ENCODE measurements at regions not wholly inside any gene's neighbourhood (a gene's known extent, or its start where the extent isn't known, plus 50 kb on each side); places are given as distances from the start of the nearest gene placed in this dataset.
"Not testable (repeated sequence)": the region's sequence is repeated elsewhere in the genome, so short reads cannot be mapped to it uniquely, and the experiment has no call there.

- DNase-seq (ENCODE audit: low spot score) (no peak), FAIRE-seq (no peak)
These were observed 171.0 kb downstream of the QRSL1 start for GRCh38 chr6:106800379-106800778.

DNA sequence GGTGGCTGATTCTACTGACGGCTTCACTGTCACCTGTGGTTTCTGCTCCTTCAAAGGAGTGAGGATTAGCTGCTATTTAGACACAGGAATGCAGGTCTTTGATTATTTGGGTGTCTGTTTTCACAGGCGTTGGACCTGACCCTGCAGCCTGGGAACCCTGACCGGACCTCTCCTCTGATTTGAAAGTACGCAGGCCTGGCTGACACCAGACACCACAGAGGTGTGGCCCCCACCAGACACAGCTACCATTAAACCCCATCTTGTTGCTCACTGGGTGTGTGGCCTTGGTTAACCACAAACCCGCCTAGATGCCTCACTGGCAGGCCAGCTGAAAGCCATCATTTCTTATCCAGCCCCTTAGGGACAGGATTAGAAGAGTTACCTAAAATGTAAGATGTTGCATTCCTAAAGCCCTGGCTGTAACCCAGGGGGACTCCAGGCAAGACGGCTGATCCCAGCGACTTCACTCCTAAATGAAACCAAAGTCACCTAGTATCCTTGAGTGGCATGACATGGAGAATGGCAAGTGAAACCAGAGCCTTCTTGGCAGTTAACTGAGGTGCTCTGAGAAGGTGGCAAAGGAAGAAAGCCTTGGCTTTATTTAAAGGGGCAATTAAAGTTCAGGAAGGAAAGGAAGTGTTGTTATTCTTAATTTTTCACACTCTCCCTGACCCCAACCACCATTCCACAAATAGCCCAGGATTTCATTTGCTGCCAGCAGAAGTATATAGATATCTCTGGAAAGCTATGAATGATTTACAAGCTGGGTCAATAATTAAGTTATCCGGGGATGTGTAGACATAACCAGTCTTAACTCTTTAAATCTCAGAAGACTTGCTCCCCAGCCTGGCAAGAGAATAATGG is 169.9 kb downstream of the QRSL1 start:
- DNase-seq (ENCODE audit: low spot score) (peak; percentile 70), FAIRE-seq (peak; percentile 80)

- FAIRE-seq (no peak), DNase-seq (ENCODE audit: low spot score) (no peak)
These were observed 167.8 kb downstream of the QRSL1 start for GRCh38 chr6:106797186-106797585.

DNA sequence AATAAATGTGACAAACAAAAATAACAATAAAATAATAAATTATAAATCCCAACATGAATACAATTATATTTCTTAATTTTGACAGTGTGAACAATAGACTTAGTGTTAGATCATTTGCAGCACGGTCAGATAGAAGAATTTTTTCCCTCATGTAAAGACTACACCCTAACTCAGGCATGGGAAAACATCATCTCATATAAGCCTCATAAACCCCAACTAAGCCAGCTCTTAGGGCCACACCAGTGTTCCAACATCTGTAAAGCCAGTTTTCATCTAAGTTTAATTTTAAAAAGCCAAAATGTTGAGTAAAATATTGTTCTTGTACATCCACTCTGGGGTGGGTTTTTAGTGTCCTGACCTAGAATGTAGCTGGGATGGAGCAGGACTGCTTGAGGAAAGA is 167.4 kb downstream of the QRSL1 start:
- no peak for FAIRE-seq
- no peak for DNase-seq (ENCODE audit: low spot score)

- DNase-seq (ENCODE audit: low spot score) (no peak), FAIRE-seq (no peak)
These were observed 164.8 kb downstream of the QRSL1 start for GRCh38 chr6:106794129-106794528.

DNA sequence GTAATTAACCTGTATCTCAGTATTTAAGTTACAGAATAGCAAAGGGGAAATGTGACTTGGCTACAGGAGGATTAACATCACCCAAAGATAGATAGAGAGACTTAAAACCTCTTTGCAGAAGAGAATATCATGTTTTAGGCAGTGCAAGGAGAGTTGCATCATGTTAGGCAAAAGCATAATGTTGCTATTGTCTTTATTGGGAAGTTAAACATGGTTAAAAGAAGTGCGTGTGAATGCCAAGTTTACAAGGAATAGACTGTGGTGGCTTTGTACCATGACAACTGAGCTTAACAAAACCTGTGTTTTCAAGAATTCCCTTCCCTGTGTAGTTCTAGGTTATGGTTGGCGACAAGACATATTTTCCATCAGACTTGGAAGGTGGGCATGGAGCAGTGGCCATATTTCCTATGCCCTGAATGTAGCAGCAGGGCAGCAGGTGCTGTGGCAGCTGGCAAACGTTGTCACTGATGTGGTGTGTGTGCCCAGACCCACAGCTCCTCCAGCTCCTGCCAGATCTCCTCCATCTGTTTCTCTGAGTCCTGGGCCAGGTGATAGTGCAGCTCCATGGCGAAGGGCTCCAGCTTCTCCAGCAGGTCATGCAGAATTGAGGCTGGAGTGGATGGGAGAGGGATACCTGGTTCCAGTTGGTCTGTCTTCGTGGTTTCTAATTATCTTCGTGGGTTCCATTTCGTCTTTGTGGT is 163.3 kb downstream of the QRSL1 start:
- DNase-seq (ENCODE audit: low spot score) = no peak
- FAIRE-seq = no peak

DNA sequence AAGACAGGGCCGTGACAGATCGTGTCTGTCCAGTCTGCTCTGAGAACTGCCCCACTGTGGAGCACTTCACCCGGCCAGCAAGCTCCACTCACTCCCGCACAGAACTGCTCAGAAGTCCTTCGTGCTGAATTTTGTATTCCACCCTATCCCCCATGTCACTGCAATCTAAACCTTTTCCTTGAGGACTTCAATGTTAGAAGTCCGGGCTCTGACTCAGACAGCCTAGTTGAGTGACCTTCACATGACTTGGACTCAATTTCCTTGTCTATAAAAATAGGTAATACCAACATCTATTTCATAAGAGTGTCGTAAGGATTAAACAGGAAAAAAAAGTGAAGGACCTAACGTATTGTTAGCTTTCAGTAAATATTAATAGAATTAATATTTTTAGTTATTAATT is 161.6 kb downstream of the QRSL1 start:
- FAIRE-seq (no peak), DNase-seq (ENCODE audit: low spot score) (no peak)

DNA sequence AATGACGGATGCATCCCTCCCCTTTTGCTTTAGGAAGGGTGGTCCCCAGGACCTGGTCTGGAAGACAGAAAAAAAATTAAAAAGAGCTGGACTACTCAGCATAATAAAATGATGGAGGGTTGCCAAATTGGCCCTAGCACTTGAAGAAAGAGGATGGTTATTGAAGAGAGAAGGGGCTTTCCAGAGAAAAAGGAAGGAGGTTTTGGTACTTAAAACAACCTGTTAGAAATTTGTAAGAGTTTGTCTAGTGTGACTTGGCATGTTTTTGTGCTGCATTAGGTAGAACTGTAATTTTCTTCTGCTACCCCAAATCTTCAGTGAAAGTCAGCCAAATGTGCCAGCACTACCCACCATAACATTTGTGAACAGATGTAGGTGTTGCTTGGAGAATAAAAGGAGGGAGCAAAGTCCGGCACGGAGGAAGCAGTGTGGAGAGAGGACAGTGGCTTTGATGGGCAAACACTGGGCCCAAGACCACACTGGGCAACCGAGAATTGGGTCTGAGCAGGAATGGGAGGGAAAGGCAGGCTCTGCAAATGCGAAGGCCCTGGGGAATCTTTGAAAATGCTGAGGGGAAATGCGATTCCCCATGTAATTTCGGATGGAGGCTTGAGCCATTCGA is 160.9 kb downstream of the QRSL1 start:
- DNase-seq (ENCODE audit: low spot score) (no peak), FAIRE-seq (no peak)

DNA sequence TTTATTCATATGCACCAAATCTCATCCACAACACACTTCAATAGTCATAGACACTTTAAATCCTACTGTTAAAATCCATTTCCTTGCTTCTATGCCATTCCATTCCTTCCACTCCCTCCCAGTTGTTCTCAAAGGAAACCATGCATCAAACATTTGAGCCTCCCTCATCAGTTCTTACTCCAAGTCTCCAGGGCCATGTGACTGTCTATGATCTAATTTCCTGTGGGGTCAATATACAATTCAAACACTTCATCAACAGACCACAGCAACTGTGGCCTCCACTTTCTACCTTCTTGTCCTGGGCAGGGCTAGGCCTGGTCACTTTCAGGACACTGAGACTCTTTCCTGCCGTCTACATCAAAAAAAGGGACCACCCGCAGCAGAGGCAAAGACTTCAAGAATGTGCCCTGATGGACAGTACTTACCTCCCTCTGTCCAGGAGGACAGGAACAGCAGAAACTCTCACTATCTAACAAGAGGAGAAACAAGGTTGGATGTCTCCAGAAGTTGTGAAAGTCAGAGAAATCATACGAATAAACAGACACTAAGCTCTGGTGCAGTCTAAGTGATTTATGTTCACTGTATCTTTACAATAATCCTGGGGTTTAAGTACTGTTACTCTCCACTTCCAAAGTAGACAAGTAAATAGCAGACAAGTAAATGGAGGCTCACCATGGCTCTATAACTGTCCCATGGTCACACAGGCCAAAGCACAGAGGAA is 160.2 kb downstream of the QRSL1 start:
- DNase-seq (ENCODE audit: low spot score) = no peak
- FAIRE-seq = no peak

GRCh38 chr6:106788761-106789160 is 159.4 kb downstream of the QRSL1 start:
- no peak for FAIRE-seq

DNA sequence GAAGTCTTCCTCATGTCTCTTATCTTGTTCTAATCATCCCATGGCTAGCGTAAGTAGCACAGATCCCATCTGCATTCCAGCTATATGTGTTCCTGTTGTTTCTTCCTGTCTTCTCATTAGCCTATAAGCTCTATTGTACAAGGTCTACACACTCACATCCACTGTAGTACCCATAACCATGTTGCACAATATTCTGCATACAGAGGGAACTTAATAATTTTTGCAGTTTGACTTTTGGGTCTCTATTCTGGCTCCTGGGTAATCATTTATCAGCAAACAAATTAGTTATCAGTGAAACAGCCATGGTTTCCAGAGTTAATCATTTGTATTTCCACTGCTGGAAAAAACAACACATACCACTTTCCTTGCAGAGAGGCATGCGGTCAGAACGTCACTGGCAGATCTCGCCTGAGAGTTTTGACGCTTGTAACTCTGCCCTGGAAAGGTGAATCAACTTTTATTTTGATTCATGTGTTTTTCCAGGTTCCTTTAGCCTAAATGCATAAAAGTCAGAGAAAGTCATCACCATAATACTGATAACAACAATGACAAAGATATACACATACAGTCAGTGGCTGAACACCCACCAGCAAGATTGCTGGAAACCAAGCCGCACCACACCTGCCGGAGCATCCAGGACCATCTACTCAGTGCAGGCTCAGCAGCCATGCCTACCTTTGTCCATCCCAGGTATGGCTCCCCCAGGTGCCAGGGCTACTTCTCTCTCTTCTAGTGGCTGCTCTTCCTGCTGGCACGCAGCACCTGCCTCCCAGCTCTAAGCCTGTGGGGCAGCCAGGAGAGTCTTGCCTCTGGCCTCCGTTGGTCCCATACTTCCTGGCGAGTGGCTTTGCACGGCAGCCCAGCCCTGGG is 158.2 kb downstream of the QRSL1 start:
- DNase-seq (ENCODE audit: low spot score) (no peak), FAIRE-seq (no peak)

More at GRCh38 chr6:106788761-106789160, 159.4 kb downstream of the QRSL1 start:
- DNase-seq (ENCODE audit: low spot score) = no peak

DNA sequence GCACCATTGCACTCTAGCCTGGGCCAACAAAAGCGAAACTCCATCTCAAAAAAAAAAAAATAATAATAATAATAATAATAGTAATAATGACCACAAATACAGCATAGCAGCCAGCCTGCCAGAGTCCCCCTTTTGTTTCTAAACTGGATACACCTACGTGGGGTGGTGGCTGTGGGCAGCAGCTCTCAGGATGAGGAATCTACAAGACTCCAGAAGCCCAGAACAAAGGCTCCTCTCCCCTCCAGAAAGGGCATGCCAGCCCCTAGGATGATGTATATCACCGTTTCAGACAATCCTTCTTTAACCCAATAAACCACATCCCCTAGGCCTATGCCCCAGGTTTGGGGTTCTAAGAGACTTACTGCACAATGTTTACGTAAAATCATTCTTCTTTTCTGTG is 155.9 kb downstream of the QRSL1 start:
- DNase-seq (ENCODE audit: low spot score) (no peak), FAIRE-seq (no peak)

DNA sequence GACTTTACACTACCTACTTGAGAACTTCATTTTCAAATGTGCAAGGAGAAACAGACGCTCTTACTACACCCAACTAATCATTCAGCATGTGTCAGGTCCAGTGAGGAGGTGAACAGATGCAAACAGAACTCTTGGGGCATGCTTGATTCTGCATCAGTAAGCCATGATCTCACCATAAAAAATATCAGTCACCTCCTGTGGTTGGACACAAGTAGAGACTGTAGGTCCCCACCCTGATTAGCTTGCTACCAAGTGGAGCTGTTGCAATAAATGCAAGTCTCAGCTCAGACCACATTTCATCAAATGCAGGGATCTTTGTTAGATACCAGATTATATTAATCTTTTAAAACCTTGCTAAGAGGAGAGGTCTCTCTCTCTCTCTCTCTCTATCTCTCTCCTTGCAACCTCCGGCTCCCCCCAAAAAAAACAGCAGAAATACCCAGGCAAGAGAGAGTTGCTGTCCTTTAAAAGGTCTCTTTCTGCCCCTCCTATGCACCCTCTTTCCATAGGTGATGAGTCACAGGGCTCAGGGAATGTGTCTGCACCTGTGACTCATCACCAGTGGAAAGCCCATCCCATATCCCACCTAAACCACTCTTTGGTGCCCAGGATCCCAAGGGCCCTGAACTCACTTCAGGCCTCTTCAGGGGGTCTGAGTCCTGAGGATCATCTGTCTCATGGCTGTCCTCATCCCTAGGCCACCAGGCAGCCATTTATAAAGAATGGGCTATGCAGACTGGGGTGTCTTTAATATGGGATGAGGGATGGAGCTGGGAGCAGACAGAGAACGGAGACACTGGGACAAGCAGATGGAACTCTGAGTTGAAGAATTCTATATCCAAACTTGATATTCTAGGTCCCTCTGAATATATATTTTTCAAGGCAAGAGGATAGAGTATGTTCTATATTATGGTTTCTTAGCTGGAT is 154.5 kb downstream of the QRSL1 start:
- FAIRE-seq = no peak
- DNase-seq (ENCODE audit: low spot score) = peak; percentile 72

DNA sequence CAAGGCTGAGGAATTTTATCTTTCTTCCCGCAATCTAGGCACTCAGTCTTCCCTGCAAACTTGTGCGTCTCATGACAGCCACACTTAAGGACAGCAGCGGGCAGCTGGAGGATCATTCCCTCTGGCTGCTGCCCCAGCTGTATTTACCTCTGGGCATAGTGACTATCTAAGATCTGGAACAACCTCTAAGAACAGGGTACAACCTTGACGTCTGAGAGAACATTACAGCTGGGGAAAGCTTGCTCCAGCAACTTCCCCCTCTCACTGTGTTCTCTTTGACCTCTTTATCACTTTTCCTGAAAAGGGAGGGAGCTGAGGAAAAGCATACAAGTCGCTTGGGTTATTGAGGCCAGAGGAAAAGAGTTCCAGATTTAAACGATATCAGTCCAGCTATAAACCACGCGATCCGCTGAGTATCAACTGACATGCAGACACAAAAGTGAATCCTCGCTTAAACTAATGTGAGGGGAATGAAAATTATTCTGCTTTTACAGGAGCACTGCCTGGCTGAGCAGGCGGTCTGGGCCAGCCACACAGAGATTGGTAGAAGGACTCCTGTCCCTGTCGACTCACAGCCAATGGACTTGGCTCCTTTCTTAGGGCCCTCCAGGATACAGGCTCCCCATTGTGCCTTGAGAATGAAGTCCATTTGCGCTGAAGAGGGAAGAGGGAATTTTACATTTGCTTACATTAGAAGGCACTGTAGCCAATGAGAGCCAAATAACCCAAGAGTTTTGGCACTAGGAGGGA is 153.3 kb downstream of the QRSL1 start:
- DNase-seq (ENCODE audit: low spot score) (no peak), FAIRE-seq (no peak)

GRCh38 chr6:106779552-106779951 is 150.2 kb downstream of the QRSL1 start:
- DNase-seq (ENCODE audit: low spot score); FAIRE-seq: not testable (repeated sequence)

DNA sequence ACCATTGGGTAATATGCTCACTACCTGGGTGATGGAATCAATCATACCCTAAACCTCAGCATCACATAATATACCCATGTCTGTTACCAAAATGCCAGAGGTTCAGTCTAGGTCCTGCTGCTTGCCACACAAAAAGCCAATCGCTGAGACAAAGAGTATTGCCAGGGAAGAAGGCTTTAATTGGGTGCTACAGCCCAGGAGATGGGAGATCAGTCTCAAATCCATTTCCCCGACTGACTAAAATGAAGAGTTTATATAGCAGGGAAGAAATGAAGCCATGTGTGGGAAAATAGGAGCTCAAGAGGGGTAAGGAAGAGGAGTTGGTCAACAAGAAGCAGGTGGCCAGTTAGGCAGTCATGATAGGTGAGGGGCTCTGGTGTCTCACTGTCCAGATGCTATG is 149.6 kb downstream of the QRSL1 start:
- FAIRE-seq (no peak), DNase-seq (ENCODE audit: low spot score) (no peak)

- DNase-seq (ENCODE audit: low spot score) (no peak), FAIRE-seq (no peak)
These were observed 144.7 kb downstream of the QRSL1 start for GRCh38 chr6:106773996-106774629.

GRCh38 chr6:106773522-106773921 is 144.1 kb downstream of the QRSL1 start:
- no peak for FAIRE-seq
- no peak for DNase-seq (ENCODE audit: low spot score)
